A673 (cell line): ENCODE measurements at regions not wholly inside any gene's neighbourhood (a gene's known extent, or its start where the extent isn't known, plus 50 kb on each side); places are given as distances from the start of the nearest gene placed in this dataset.

Source experiments
- CTCF ChIP-seq: fragments of 300-800, 200-600 bp; sonication (generic); conservative IDR thresholded peaks from 2 replicates; pipeline ENCODE4 v1.5.1; 2017; ENCODE audit warnings: low read depth, mild to moderate bottlenecking, antibody characterized with exemption, low read length, moderate library complexity, mixed read lengths
- EZH2 ChIP-seq: fragments of 200-600 bp; sonication (generic); IDR thresholded peaks from 2 replicates; pipeline ENCODE4 v1.6.1; 2017; ENCODE audit warnings: borderline replicate concordance, low read depth, mild to moderate bottlenecking, mixed read lengths, antibody characterized with exemption, low read length; ENCODE audit not compliant: poor library complexity, severe bottlenecking

GRCh38 chr16:72401084-72401361, 229.1 kb upstream of the PMFBP1 start:
- TF ChIP-seq CTCF = no peak
- TF ChIP-seq EZH2 = no peak
